Endothelial cell of umbilical vein (primary cell): ENCODE measurements at regions not wholly inside any gene's neighbourhood (a gene's known extent, or its start where the extent isn't known, plus 50 kb on each side); places are given as distances from the start of the nearest gene placed in this dataset.

Experiments used
- BruUV-seq: library from RNA; stranded (reverse); fragments of 400-500 nt; replicated peaks from 2 replicates; lab custom pipeline; 2021; lab: Mats Ljungman, UMichigan
- CTCF ChIA-PET: fragments of 300-600, 350-600 bp; sonication (Branson Sonifier 250); formaldehyde crosslinking; loops from one replicate; lab custom pipeline; 2021; ENCODE audit warnings: antibody characterized with exemption, inconsistent platforms; lab: Charles Lee
- POLR2A ChIA-PET: fragments of 300-600, 350-600 bp; sonication (Branson Sonifier 250); formaldehyde crosslinking; loops from one replicate; lab custom pipeline; 2021; ENCODE audit warnings: antibody characterized with exemption, inconsistent platforms; lab: Charles Lee
- DNase-seq: peaks from one replicate; pipeline ENCODE4 v3.0.0-alpha.2; 2011; ENCODE audit warnings: low read depth, low spot score
- FAIRE-seq: peaks from 2 replicates; lab custom pipeline; 2011; peaks lifted over from hg19 to GRCh38; lab: Jason Lieb, UNC
- H2AFZ ChIP-seq: 2 replicates; pipeline ENCODE4 v1.6.0; 2012; ENCODE audit warnings: low read depth, low read length, control low read depth, inconsistent platforms
- H3K27ac ChIP-seq: 2 replicates; pipeline ENCODE4 v1.5.1; 2011; ENCODE audit warnings: low read depth, mild to moderate bottlenecking, control low read depth, low read length, moderate library complexity; ENCODE audit not compliant: insufficient read depth
- H3K27me3 ChIP-seq, 2 experiments: 2 replicates each; pipeline versions ENCODE4 v1.6.0 to v1.6.1; 2011; ENCODE audit warnings: low read length in 2 of 2, mixed read lengths in 1 of 2; ENCODE audit not compliant: control insufficient read depth in 2 of 2, insufficient read depth in 2 of 2
- H3K36me3 ChIP-seq, 2 experiments: 2 replicates in 1 of 2; 3 replicates in 1 of 2; pipeline ENCODE4 v1.5.1; 2011; ENCODE audit warnings: low read length in 2 of 2, mild to moderate bottlenecking in 1 of 2, moderate library complexity in 1 of 2; ENCODE audit not compliant: control insufficient read depth in 2 of 2, insufficient read depth in 2 of 2; ENCODE audit errors: extremely low read depth in 1 of 2
- H3K4me1 ChIP-seq: 3 replicates; pipeline ENCODE4 v1.5.1; 2011; ENCODE audit warnings: mild to moderate bottlenecking, low read length; ENCODE audit not compliant: control insufficient read depth, insufficient read depth; ENCODE audit errors: extremely low read depth
- H3K4me2 ChIP-seq: 2 replicates; pipeline ENCODE4 v1.6.1; 2011; ENCODE audit warnings: low read length, control low read depth, mixed read lengths; ENCODE audit not compliant: insufficient read depth
- H3K4me3 ChIP-seq, 3 experiments: fragments of 200-600 bp in 1 of 3; sonication (generic), shearing (Covaris generic) in 1 of 3; replicated peaks in 1 of 3; 2 replicates each; pipeline ENCODE4 v1.5.1; 2011 to 2016; ENCODE audit warnings: control low read depth in 3 of 3, low read length in 3 of 3, mild to moderate bottlenecking in 2 of 3, inconsistent platforms in 1 of 3, low read depth in 1 of 3, moderate library complexity in 1 of 3; ENCODE audit not compliant: insufficient read depth in 1 of 3
- H3K79me2 ChIP-seq: 2 replicates; pipeline ENCODE4 v1.6.0; 2012; ENCODE audit warnings: low read length, inconsistent platforms; ENCODE audit not compliant: control insufficient read depth, insufficient read depth
- H3K9ac ChIP-seq: replicated peaks from 2 replicates; pipeline ENCODE3; 2011; ENCODE audit warnings: low read length, control low read depth; ENCODE audit not compliant: insufficient read depth; ENCODE audit errors: extremely low read depth
- H3K9me1 ChIP-seq: replicated peaks from 3 replicates; pipeline ENCODE4 v1.6.0; 2011; ENCODE audit warnings: mild to moderate bottlenecking, low read length; ENCODE audit not compliant: control insufficient read depth, insufficient read depth; ENCODE audit errors: extremely low read depth
- H3K9me3 ChIP-seq: replicated peaks from 2 replicates; pipeline ENCODE4 v1.5.1; 2012; ENCODE audit warnings: low read length, inconsistent platforms; ENCODE audit not compliant: control insufficient read depth, insufficient read depth
- H4K20me1 ChIP-seq: replicated peaks from 2 replicates; pipeline ENCODE3; 2011; ENCODE audit warnings: mild to moderate bottlenecking, low read length; ENCODE audit not compliant: control insufficient read depth, insufficient read depth; ENCODE audit errors: extremely low read depth
- CTCF ChIP-seq, 2 donors: IDR thresholded peaks; 1 replicate in 1 of 2; 2 replicates in 1 of 2; pipeline ENCODE4 v1.5.1; 2011; ENCODE audit warnings: low read length in 2 of 2, mild to moderate bottlenecking in 2 of 2, moderate library complexity in 2 of 2, control low read depth in 1 of 2, inconsistent platforms in 1 of 2, low read depth in 1 of 2; ENCODE audit not compliant: insufficient read depth in 1 of 2; ENCODE audit errors: extremely low read depth in 1 of 2
- EZH2 ChIP-seq: IDR thresholded peaks from 2 replicates; pipeline ENCODE4 v1.6.1; 2012; ENCODE audit warnings: borderline replicate concordance, low read depth, mild to moderate bottlenecking, moderate library complexity, low read length, inconsistent platforms; ENCODE audit not compliant: severe bottlenecking
- FOS ChIP-seq: IDR thresholded peaks from 2 replicates; pipeline ENCODE4 v1.6.1; 2011; ENCODE audit warnings: mild to moderate bottlenecking, low read length, moderate library complexity, borderline replicate concordance; ENCODE audit not compliant: insufficient read depth
- GATA2 ChIP-seq: IDR thresholded peaks from 2 replicates; pipeline ENCODE4 v1.7.0; 2011; ENCODE audit warnings: low read depth, mild to moderate bottlenecking, moderate library complexity, mixed read lengths, low read length; ENCODE audit not compliant: insufficient read length, insufficient read depth
- JUN ChIP-seq: IDR thresholded peaks from 2 replicates; pipeline ENCODE4 v1.6.1; 2011; ENCODE audit warnings: borderline replicate concordance, low read depth; ENCODE audit not compliant: insufficient read length, insufficient read depth
- MAX ChIP-seq: IDR thresholded peaks from 2 replicates; pipeline ENCODE4 v1.6.1; 2011; ENCODE audit not compliant: insufficient read depth, insufficient read length
- MYC ChIP-seq: IDR thresholded peaks from one replicate; pipeline ENCODE4 v1.6.1; 2011; ENCODE audit warnings: mild to moderate bottlenecking, low read depth, low read length
- POLR2A ChIP-seq: IDR thresholded peaks from 2 replicates; pipeline ENCODE4 v1.6.1; 2012; ENCODE audit warnings: low read depth, mild to moderate bottlenecking, control low read depth, low read length
- POLR2AphosphoS5 ChIP-seq: IDR thresholded peaks from 2 replicates; pipeline ENCODE4 v1.6.1; 2012; ENCODE audit warnings: low read depth, mild to moderate bottlenecking, control low read depth, low read length, moderate library complexity; ENCODE audit not compliant: insufficient read depth
- dilution Hi-C: fragments of 300-500 bp; cut with MboI; formaldehyde crosslinking; loops from one replicate; pipeline ENCODE4 v1.15.0; 2019; ENCODE audit warnings: low sequenced_read_pairs; ENCODE audit not compliant: extremely low pct_ligation_motif_present
- intact Hi-C: fragments of 100-400 bp; cut with micrococcal nuclease; formaldehyde crosslinking; loops from one replicate; pipeline ENCODE4 v1.10.0; 2022

- no peak overlapping the region for H2AFZ ChIP-seq
- H3K9me3 ChIP-seq = no peaks in the 10 kb centered on the region
- no peak for FAIRE-seq
- H3K9me1 ChIP-seq = no peaks in the 10 kb centered on the region
- H3K4me3 ChIP-seq = no peak overlapping the region
- H3K27ac ChIP-seq = no peak overlapping the region
- H3K4me2 ChIP-seq = no peak overlapping the region
- H4K20me1 ChIP-seq = no peaks in the 10 kb centered on the region
- intact Hi-C loops = no loop called here
- peaks cover 10% of the 10 kb centered on the region for H3K4me1 ChIP-seq
- H3K9ac ChIP-seq = no peak overlapping the region
- no peaks in the 10 kb centered on the region for H3K79me2 ChIP-seq
- no peaks in the 10 kb centered on the region for H3K36me3 ChIP-seq
- ChIA-PET POLR2A (no interaction called here), CTCF (interaction anchor here (1.3 kb wide), 1 partner anchor 10 kb away, joined by 6 read pairs; no protein-coding TSS in a partner anchor)
- no TSS peak for BruUV-seq
- no peaks in the 10 kb centered on the region for H3K27me3 ChIP-seq
- no peak for TF ChIP-seq CTCF (IDR thresholded peaks at IDR 0.05; ENCODE audit: extremely low read depth in 1 of 2, insufficient read depth in 1 of 2, low read depth in 1 of 2, low read length in 2 of 2)
- no peak for TF ChIP-seq POLR2A
- TF ChIP-seq POLR2AphosphoS5 = no peak
- no peak for TF ChIP-seq EZH2
- TF ChIP-seq JUN = no peak
- no peak for TF ChIP-seq FOS
- TF ChIP-seq MYC = no peak
- no peak for TF ChIP-seq MAX
- no peak for TF ChIP-seq GATA2
- dilution Hi-C loops = no loop called here
- no peak for DNase-seq
Observed at GRCh38 chr20:53881362-53881761, 189.0 kb downstream of the BCAS1 start.
